ENCODE measurements at regions not wholly inside any gene's neighbourhood (a gene's known extent, or its start where the extent isn't known, plus 50 kb on each side); places are given as distances from the start of the nearest gene placed in this dataset.
"Not testable (repeated sequence)": the region's sequence is repeated elsewhere in the genome, so short reads cannot be mapped to it uniquely, and the experiment has no call there.

- in situ Hi-C loops (cut with HindIII; ENCODE audit: low pct_unique_long_range_greater_than_20kb, low sequenced_read_pairs) = no loop called here
- DNase-seq (ENCODE audit: low read depth, low spot score) = no peak
Measured at GRCh38 chr2:174673440-174673839, 75.8 kb upstream of the WIPF1 start.

- in situ Hi-C loops (cut with HindIII; ENCODE audit: low pct_unique_long_range_greater_than_20kb, low sequenced_read_pairs); DNase-seq (ENCODE audit: low read depth, low spot score): not testable (repeated sequence)
Measured at GRCh38 chr2:174671532-174671931, 73.9 kb upstream of the WIPF1 start.

GRCh38 chr2:174670446-174670845 is 72.8 kb upstream of the WIPF1 start:
- in situ Hi-C loops (cut with HindIII; ENCODE audit: low pct_unique_long_range_greater_than_20kb, low sequenced_read_pairs) = no loop called here
- DNase-seq (ENCODE audit: low read depth, low spot score) = no peak

- in situ Hi-C loops (cut with HindIII; ENCODE audit: low pct_unique_long_range_greater_than_20kb, low sequenced_read_pairs) = no loop called here
- DNase-seq (ENCODE audit: low read depth, low spot score) = no peak
Measured at GRCh38 chr2:174669336-174669735, 71.7 kb upstream of the WIPF1 start.

GRCh38 chr2:174668075-174668474 is 70.5 kb upstream of the WIPF1 start:
- DNase-seq (ENCODE audit: low read depth, low spot score) = no peak
- in situ Hi-C loops (cut with HindIII; ENCODE audit: low pct_unique_long_range_greater_than_20kb, low sequenced_read_pairs) = no loop called here

- DNase-seq (ENCODE audit: low read depth, low spot score) = no peak
- in situ Hi-C loops (cut with HindIII; ENCODE audit: low pct_unique_long_range_greater_than_20kb, low sequenced_read_pairs) = no loop called here
Measured at GRCh38 chr2:174667250-174667860, 69.8 kb upstream of the WIPF1 start.

GRCh38 chr2:174666845-174667244 is 69.2 kb upstream of the WIPF1 start:
- in situ Hi-C loops (cut with HindIII; ENCODE audit: low pct_unique_long_range_greater_than_20kb, low sequenced_read_pairs) = no loop called here
- no peak for DNase-seq (ENCODE audit: low read depth, low spot score)

GRCh38 chr2:174666312-174666711 is 68.7 kb upstream of the WIPF1 start:
- no peak for DNase-seq (ENCODE audit: low read depth, low spot score)
- in situ Hi-C loops (cut with HindIII; ENCODE audit: low pct_unique_long_range_greater_than_20kb, low sequenced_read_pairs) = no loop called here

- DNase-seq (ENCODE audit: low read depth, low spot score) = no peak
- in situ Hi-C loops (cut with HindIII; ENCODE audit: low pct_unique_long_range_greater_than_20kb, low sequenced_read_pairs) = no loop called here
Measured at GRCh38 chr2:174664084-174664759, 66.6 kb upstream of the WIPF1 start.

- no peak for DNase-seq (ENCODE audit: low read depth, low spot score)
- in situ Hi-C loops (cut with HindIII; ENCODE audit: low pct_unique_long_range_greater_than_20kb, low sequenced_read_pairs) = no loop called here
Measured at GRCh38 chr2:174663550-174663949, 65.9 kb upstream of the WIPF1 start.

- in situ Hi-C loops (cut with HindIII; ENCODE audit: low pct_unique_long_range_greater_than_20kb, low sequenced_read_pairs) = no loop called here
- DNase-seq (ENCODE audit: low read depth, low spot score) = no peak
Measured at GRCh38 chr2:174662859-174663258, 65.3 kb upstream of the WIPF1 start.

- DNase-seq (ENCODE audit: low read depth, low spot score) = no peak
- in situ Hi-C loops (cut with HindIII; ENCODE audit: low pct_unique_long_range_greater_than_20kb, low sequenced_read_pairs) = no loop called here
Measured at GRCh38 chr2:174662459-174662858, 64.9 kb upstream of the WIPF1 start.

GRCh38 chr2:174660984-174661675 is 63.5 kb upstream of the WIPF1 start:
- DNase-seq (ENCODE audit: low read depth, low spot score) = no peak
- in situ Hi-C loops (cut with HindIII; ENCODE audit: low pct_unique_long_range_greater_than_20kb, low sequenced_read_pairs) = no loop called here

GRCh38 chr2:174659069-174659900 is 61.7 kb upstream of the WIPF1 start:
- in situ Hi-C loops (cut with HindIII; ENCODE audit: low pct_unique_long_range_greater_than_20kb, low sequenced_read_pairs) = no loop called here

GRCh38 chr2:174656676-174657176 is 59.1 kb upstream of the WIPF1 start:
- in situ Hi-C loops (cut with HindIII; ENCODE audit: low pct_unique_long_range_greater_than_20kb, low sequenced_read_pairs) = no loop called here
- no peak for DNase-seq (ENCODE audit: low read depth, low spot score)

More at GRCh38 chr2:174659069-174659900, 61.7 kb upstream of the WIPF1 start:
- DNase-seq (ENCODE audit: low read depth, low spot score) = no peak

- no peak for DNase-seq (ENCODE audit: low read depth, low spot score)
- in situ Hi-C loops (cut with HindIII; ENCODE audit: low pct_unique_long_range_greater_than_20kb, low sequenced_read_pairs) = no loop called here
Measured at GRCh38 chr2:174656035-174656434, 58.4 kb upstream of the WIPF1 start.

GRCh38 chr2:174654419-174654941 is 56.9 kb upstream of the WIPF1 start:
- DNase-seq (ENCODE audit: low read depth, low spot score) = no peak
- in situ Hi-C loops (cut with HindIII; ENCODE audit: low pct_unique_long_range_greater_than_20kb, low sequenced_read_pairs) = no loop called here

GRCh38 chr2:174648896-174649295 is 51.3 kb upstream of the WIPF1 start:
- in situ Hi-C loops (cut with HindIII; ENCODE audit: low pct_unique_long_range_greater_than_20kb, low sequenced_read_pairs) = no loop called here
- DNase-seq (ENCODE audit: low read depth, low spot score) = no peak

All from SK-MEL-5 (cell line).